ENCODE measurements at regions not wholly inside any gene's neighbourhood (a gene's known extent, or its start where the extent isn't known, plus 50 kb on each side); places are given as distances from the start of the nearest gene placed in this dataset.

- peak; percentile 74 for DNase-seq (ENCODE audit: extremely low spot score)
- H3K27me3 ChIP-seq, result peaks cover 0 to 7% (median 0%) of the 10 kb centered on the region in 4 donors
- no peak overlapping the region for H3K27ac ChIP-seq (replicated peaks in 1 of 4)
- no peak for TF ChIP-seq POLR2AphosphoS5 (IDR thresholded peaks at IDR 0.05)
- no peak for TF ChIP-seq CTCF (IDR thresholded peaks at IDR 0.05)
- TF ChIP-seq EP300 (IDR thresholded peaks at IDR 0.05), result no peak
- TF ChIP-seq POLR2A (IDR thresholded peaks at IDR 0.05; ENCODE audit: low read depth), result no peak
- H3K9me3 ChIP-seq, result no peaks in the 10 kb centered on the region
- 90% methylated on average over 7 of the region's 7 CpGs for WGBS
- H3K4me1 ChIP-seq, result peaks cover 12 to 49% (median 46%) of the 10 kb centered on the region in 4 donors
- no peaks in the 10 kb centered on the region for H3K36me3 ChIP-seq
- H3K4me3 ChIP-seq, result no peak overlapping the region
- intact Hi-C loops (cut with DNase I), result no loop called here
These were observed 264.7 kb upstream of the TNRC6C start for GRCh38 chr17:77693776-77694175.

GRCh38 chr17:77694391-77695363, 263.8 kb upstream of the TNRC6C start:
- TF ChIP-seq POLR2A (IDR thresholded peaks at IDR 0.05; ENCODE audit: low read depth) (no peak), POLR2AphosphoS5 (IDR thresholded peaks at IDR 0.05) (no peak), CTCF (IDR thresholded peaks at IDR 0.05) (no peak), EP300 (IDR thresholded peaks at IDR 0.05) (no peak)
- H3K27me3 ChIP-seq, result peaks cover 0 to 7% (median 0%) of the 10 kb centered on the region in 4 donors
- intact Hi-C loops (cut with DNase I), result no loop called here
- H3K4me3 ChIP-seq, result no peak overlapping the region
- no peaks in the 10 kb centered on the region for H3K9me3 ChIP-seq
- no peaks in the 10 kb centered on the region for H3K36me3 ChIP-seq
- peaks cover 12 to 49% (median 46%) of the 10 kb centered on the region in 4 donors for H3K4me1 ChIP-seq
- no peak overlapping the region for H3K27ac ChIP-seq (replicated peaks in 1 of 4)
- WGBS, result 86% methylated on average over 11 of the region's 11 CpGs
- DNase-seq (ENCODE audit: extremely low spot score), result peak; percentile 85

GRCh38 chr17:77695386-77695785, 263.1 kb upstream of the TNRC6C start:
- DNase-seq (ENCODE audit: extremely low spot score), result no peak
- Histone ChIP-seq H3K27ac (replicated peaks in 1 of 4) (no peak overlapping the region), H3K27me3 (peaks cover 0 to 7% (median 0%) of the 10 kb centered on the region in 4 donors), H3K36me3 (no peaks in the 10 kb centered on the region), H3K4me3 (no peak overlapping the region), H3K4me1 (peaks cover 9 to 43% (median 42%) of the 10 kb centered on the region in 4 donors), H3K9me3 (no peaks in the 10 kb centered on the region)
- 90% methylated on average over 9 of the region's 9 CpGs for WGBS
- intact Hi-C loops (cut with DNase I), result no loop called here
- no peak for TF ChIP-seq POLR2AphosphoS5 (IDR thresholded peaks at IDR 0.05)
- TF ChIP-seq CTCF (IDR thresholded peaks at IDR 0.05), result no peak
- TF ChIP-seq EP300 (IDR thresholded peaks at IDR 0.05), result no peak
- TF ChIP-seq POLR2A (IDR thresholded peaks at IDR 0.05; ENCODE audit: low read depth), result no peak

GRCh38 chr17:77696151-77696720, 262.3 kb upstream of the TNRC6C start:
- H3K4me3 ChIP-seq, result peak overlapping the region in 3 of 4 donors; percentile 18 to 24 (median 19)
- TF ChIP-seq POLR2A (IDR thresholded peaks at IDR 0.05; ENCODE audit: low read depth) (no peak), POLR2AphosphoS5 (IDR thresholded peaks at IDR 0.05) (no peak), CTCF (IDR thresholded peaks at IDR 0.05) (no peak), EP300 (IDR thresholded peaks at IDR 0.05) (no peak)
- H3K27me3 ChIP-seq, result peaks cover 0 to 7% (median 0%) of the 10 kb centered on the region in 4 donors
- H3K36me3 ChIP-seq, result no peaks in the 10 kb centered on the region
- 42% methylated on average over 26 of the region's 26 CpGs for whole genome bisulfite sequencing
- DNase-seq (ENCODE audit: extremely low spot score), result no peak
- intact Hi-C loops (cut with DNase I), result no loop called here
- H3K9me3 ChIP-seq, result no peaks in the 10 kb centered on the region
- H3K4me1 ChIP-seq, result peaks cover 4 to 35% (median 34%) of the 10 kb centered on the region in 4 donors
- peak overlapping the region in 2 of 4 donors; percentile 23 to 43 for H3K27ac ChIP-seq (replicated peaks in 1 of 4)
